GM06990 (cell line): ENCODE measurements at regions not wholly inside any gene's neighbourhood (a gene's known extent, or its start where the extent isn't known, plus 50 kb on each side); places are given as distances from the start of the nearest gene placed in this dataset.

Experiments used
- DNase-seq: peaks from one replicate; pipeline ENCODE4 v3.0.0-alpha.2; 2011; ENCODE audit not compliant: insufficient read length; ENCODE audit errors: extremely low read depth
- H3K27me3 ChIP-seq: replicated peaks from 2 replicates; pipeline ENCODE4 v1.6.0; 2011; ENCODE audit warnings: low read length; ENCODE audit not compliant: control insufficient read depth, insufficient read depth
- H3K36me3 ChIP-seq: 2 replicates; pipeline ENCODE4 v1.5.1; 2011; ENCODE audit warnings: low read length; ENCODE audit not compliant: control insufficient read depth, insufficient read depth
- H3K4me3 ChIP-seq: replicated peaks from 2 replicates; pipeline ENCODE4 v1.5.1; 2011; ENCODE audit warnings: low read depth, mild to moderate bottlenecking, control low read depth, low read length
- TF ChIP-seq, protein P1 (sequence below): IDR thresholded peaks from 2 replicates; pipeline ENCODE4 v1.5.1; 2011; ENCODE audit warnings: low read length, control low read depth, mild to moderate bottlenecking, inconsistent platforms; ENCODE audit not compliant: insufficient read depth, poor library complexity, severe bottlenecking

DNA sequence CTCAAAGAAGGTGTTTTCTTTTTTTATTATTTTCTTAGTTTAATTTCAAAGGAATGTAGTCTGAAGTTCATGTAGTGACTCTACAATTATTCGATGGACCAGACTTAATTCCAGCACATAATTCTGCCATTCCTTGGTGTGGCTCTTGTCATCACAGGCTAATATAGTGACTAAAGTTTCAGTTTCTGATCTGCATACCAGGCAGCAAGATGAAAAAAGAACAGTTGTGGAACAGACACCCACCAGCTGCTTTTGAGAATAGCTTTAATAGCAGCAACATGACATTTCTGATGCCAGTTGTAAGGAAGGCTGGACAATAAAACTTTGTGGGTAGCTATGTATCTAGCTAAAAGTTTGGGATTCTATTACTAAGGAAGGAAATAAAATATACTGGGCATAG, 676.3 kb upstream of the GRAMD2B start:
- DNase-seq = no peak
- no peaks in the 10 kb centered on the region for H3K36me3 ChIP-seq
- H3K27me3 ChIP-seq = no peaks in the 10 kb centered on the region
- no peak overlapping the region for H3K4me3 ChIP-seq
- TF ChIP-seq, protein P1, sequence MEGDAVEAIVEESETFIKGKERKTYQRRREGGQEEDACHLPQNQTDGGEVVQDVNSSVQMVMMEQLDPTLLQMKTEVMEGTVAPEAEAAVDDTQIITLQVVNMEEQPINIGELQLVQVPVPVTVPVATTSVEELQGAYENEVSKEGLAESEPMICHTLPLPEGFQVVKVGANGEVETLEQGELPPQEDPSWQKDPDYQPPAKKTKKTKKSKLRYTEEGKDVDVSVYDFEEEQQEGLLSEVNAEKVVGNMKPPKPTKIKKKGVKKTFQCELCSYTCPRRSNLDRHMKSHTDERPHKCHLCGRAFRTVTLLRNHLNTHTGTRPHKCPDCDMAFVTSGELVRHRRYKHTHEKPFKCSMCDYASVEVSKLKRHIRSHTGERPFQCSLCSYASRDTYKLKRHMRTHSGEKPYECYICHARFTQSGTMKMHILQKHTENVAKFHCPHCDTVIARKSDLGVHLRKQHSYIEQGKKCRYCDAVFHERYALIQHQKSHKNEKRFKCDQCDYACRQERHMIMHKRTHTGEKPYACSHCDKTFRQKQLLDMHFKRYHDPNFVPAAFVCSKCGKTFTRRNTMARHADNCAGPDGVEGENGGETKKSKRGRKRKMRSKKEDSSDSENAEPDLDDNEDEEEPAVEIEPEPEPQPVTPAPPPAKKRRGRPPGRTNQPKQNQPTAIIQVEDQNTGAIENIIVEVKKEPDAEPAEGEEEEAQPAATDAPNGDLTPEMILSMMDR = no peak

DNA sequence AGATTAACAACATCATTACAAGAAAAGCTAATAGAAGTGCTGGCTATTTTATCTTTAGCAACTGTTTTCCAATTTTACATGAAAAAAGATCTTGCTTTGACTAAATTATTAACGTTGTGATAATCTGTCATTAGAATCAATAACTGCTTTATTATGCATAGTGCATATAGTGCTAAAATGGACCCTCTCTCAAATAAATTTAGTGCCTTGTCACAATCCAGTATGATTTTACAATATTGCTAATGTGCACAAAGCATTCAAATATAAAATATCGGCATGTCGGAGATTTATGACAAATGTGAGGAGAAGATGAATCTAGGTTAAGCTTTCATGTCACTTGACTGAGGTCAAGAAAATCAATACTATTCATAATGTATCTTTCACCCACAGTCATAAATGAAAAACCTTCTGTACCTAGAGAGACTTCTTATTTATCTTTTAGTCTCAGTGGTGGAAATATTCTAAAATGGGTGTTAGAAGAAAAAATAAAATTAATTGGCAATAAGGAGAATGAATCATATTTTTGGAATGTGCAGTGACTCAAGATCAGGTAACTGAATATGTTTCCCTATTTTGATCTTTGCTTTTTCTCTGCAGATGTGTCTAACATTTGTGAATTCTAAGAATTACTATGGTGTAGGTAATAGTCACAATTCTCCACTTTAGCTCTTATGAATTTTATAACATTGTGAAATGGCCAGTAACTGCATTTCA, 672.9 kb upstream of the GRAMD2B start:
- Histone ChIP-seq H3K36me3 (no peaks in the 10 kb centered on the region), H3K27me3 (no peaks in the 10 kb centered on the region), H3K4me3 (no peak overlapping the region)
- TF ChIP-seq, protein P1 = no peak
- DNase-seq = no peak

DNA sequence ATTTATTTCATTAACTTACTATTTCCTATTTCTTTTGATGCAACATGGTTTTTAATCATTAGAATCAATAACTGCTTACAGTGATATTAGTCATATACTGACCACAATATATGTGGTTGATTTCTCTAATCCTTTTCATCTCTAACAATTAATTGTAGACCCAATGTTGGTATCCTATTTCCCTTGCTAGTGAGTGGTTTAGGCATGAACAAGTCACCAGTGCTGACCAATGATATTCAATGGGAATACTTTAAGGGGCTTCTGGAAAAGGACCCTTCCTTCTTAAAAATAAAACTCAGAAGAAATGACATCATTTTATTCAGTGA, 672.4 kb upstream of the GRAMD2B start:
- TF ChIP-seq, protein P1 = no peak
- Histone ChIP-seq H3K27me3 (no peaks in the 10 kb centered on the region), H3K36me3 (no peaks in the 10 kb centered on the region), H3K4me3 (no peak overlapping the region)
- DNase-seq = no peak

DNA sequence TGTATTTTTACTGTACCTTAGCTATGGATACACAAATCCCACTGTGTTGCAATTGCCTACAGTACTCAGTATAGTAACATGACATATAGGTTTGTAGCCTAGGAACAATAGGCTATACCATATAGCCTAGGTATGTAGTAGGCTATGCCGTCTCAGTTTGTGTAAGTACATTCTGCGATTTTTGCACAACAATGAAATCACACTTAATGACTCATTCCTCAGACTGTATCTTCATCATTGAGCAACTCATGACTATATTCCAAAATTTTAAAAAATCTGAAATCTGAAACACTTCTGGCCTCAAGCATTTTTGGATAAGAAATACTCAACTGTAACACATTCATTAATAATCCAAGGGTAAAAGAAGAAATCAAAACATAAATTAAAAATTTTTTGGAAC, 666.8 kb upstream of the GRAMD2B start:
- Histone ChIP-seq H3K4me3 (no peak overlapping the region), H3K27me3 (no peaks in the 10 kb centered on the region), H3K36me3 (no peaks in the 10 kb centered on the region)
- no peak for DNase-seq
- TF ChIP-seq, protein P1 = no peak

DNA sequence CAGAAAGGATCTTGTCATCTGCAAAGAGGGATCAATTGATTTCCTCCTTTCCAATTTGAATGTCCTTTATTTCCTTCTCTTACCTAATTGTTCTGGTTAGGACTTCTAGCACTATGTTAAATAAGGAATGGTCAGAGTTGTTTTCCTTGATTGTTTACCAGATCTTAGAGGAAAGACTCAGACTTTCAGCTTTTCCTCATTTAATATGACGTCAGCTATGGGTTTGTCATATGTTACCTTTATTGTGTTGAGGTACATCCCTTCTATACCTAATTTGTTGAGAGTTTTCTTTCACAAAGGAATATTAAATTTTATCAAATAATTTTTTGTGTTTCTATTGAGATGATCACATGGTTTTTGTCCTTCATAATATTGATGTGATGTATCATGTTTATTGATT, 656.5 kb upstream of the GRAMD2B start:
- Histone ChIP-seq H3K36me3 (no peaks in the 10 kb centered on the region), H3K27me3 (no peaks in the 10 kb centered on the region; the same call in 1 of the 2 replicates), H3K4me3 (no peak overlapping the region)
- TF ChIP-seq, protein P1 = no peak
- no peak for DNase-seq

DNA sequence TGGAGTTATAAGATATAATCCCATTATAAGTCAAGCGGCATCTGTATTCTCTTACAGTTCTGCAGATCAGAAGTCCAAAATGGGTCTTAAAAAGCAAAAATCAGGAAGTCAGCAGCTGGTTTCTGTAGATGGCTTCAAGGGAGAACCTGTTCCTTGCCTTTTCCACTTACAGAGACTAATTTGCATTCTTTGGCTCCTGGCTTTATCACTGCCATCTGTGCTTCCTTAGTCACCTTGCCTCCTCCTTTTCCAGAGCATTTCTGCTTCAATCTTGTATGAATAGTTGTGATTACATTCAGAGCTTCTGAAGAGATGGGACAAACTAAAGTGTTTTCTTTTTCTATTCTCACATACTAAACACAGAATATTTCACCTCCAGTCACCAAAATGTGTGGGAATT, 647.3 kb upstream of the GRAMD2B start:
- H3K4me3 ChIP-seq = no peak overlapping the region
- TF ChIP-seq, protein P1 = no peak
- no peaks in the 10 kb centered on the region for H3K27me3 ChIP-seq
- DNase-seq = no peak
- no peaks in the 10 kb centered on the region for H3K36me3 ChIP-seq
